ENCODE measurements at regions not wholly inside any gene's neighbourhood (a gene's known extent, or its start where the extent isn't known, plus 50 kb on each side); places are given as distances from the start of the nearest gene placed in this dataset.

DNA sequence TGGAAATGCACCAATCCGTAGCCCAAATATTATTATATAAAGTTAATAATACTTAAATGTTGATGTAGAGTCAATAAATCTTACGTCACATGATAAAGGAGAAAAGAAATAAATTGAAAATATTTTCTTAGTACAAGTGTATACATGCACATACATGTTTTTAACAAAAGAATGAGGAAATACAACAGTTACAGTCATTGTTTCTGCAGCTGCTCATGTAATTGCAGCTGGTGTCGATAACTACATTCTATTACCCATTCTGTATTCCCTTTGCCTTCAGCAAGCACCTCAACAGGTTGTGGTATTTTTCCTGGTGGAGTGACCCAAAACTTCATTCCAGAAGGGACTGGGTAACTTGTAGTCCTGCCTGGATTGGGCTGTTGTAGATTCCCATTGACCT, 377.8 kb upstream of the FSIP2 start:
- TF ChIP-seq, protein P1, sequence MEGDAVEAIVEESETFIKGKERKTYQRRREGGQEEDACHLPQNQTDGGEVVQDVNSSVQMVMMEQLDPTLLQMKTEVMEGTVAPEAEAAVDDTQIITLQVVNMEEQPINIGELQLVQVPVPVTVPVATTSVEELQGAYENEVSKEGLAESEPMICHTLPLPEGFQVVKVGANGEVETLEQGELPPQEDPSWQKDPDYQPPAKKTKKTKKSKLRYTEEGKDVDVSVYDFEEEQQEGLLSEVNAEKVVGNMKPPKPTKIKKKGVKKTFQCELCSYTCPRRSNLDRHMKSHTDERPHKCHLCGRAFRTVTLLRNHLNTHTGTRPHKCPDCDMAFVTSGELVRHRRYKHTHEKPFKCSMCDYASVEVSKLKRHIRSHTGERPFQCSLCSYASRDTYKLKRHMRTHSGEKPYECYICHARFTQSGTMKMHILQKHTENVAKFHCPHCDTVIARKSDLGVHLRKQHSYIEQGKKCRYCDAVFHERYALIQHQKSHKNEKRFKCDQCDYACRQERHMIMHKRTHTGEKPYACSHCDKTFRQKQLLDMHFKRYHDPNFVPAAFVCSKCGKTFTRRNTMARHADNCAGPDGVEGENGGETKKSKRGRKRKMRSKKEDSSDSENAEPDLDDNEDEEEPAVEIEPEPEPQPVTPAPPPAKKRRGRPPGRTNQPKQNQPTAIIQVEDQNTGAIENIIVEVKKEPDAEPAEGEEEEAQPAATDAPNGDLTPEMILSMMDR (IDR thresholded peaks at IDR 0.05): no peak
- no peak for TF ChIP-seq ZFX (IDR thresholded peaks at IDR 0.05; ENCODE audit: borderline replicate concordance)

Data from 22Rv1 (cell line).